ENCODE measurements at regions not wholly inside any gene's neighbourhood (a gene's known extent, or its start where the extent isn't known, plus 50 kb on each side); places are given as distances from the start of the nearest gene placed in this dataset.
A peak's percentile ranks its signal among the peaks of the same experiment; 100 is the strongest.
"Not testable (repeated sequence)": the region's sequence is repeated elsewhere in the genome, so short reads cannot be mapped to it uniquely, and the experiment has no call there.

GRCh38 chr14:44385296-44385695, 121.8 kb downstream of the FSCB start:
- DNase-seq = not testable (repeated sequence)

- not testable (repeated sequence) for DNase-seq
Observed at GRCh38 chr14:44384601-44385293, 122.3 kb downstream of the FSCB start.

- DNase-seq = no peak
Observed at GRCh38 chr14:44384093-44384492, 123.0 kb downstream of the FSCB start.

- DNase-seq = no peak
Observed at GRCh38 chr14:44383636-44384035, 123.4 kb downstream of the FSCB start.

- no peak for DNase-seq
Observed at GRCh38 chr14:44379292-44379977, 127.6 kb downstream of the FSCB start.

- no peak for DNase-seq
Observed at GRCh38 chr14:44374906-44375305, 132.2 kb downstream of the FSCB start.

GRCh38 chr14:44372807-44373489, 134.1 kb downstream of the FSCB start:
- no peak for DNase-seq

GRCh38 chr14:44372231-44372630, 134.9 kb downstream of the FSCB start:
- no peak for DNase-seq

- DNase-seq = no peak
Observed at GRCh38 chr14:44370727-44371126, 136.4 kb downstream of the FSCB start.

GRCh38 chr14:44369401-44370123, 137.5 kb downstream of the FSCB start:
- DNase-seq = no peak

GRCh38 chr14:44361083-44361482, 146.0 kb downstream of the FSCB start:
- DNase-seq = no peak

GRCh38 chr14:44353805-44354204, 153.3 kb downstream of the FSCB start:
- DNase-seq = no peak

- DNase-seq = no peak
Observed at GRCh38 chr14:44352201-44352600, 154.9 kb downstream of the FSCB start.

- DNase-seq = no peak
Observed at GRCh38 chr14:44347316-44347715, 159.8 kb downstream of the FSCB start.

- DNase-seq = no peak
Observed at GRCh38 chr14:44341116-44341515, 166.0 kb downstream of the FSCB start.

- DNase-seq = no peak
Observed at GRCh38 chr14:44339862-44340261, 167.2 kb downstream of the FSCB start.

- no peak for DNase-seq
Observed at GRCh38 chr14:44339231-44339630, 167.9 kb downstream of the FSCB start.

- DNase-seq = no peak
Observed at GRCh38 chr14:44317441-44317746, 189.7 kb downstream of the FSCB start.

GRCh38 chr14:44316647-44317440, 190.2 kb downstream of the FSCB start:
- DNase-seq = peak; percentile 6 to 16

GRCh38 chr14:44309331-44309730, 197.8 kb downstream of the FSCB start:
- no peak for DNase-seq

GRCh38 chr14:44300916-44301315, 206.2 kb downstream of the FSCB start:
- no peak for DNase-seq

- DNase-seq = no peak
Observed at GRCh38 chr14:44297437-44297836, 209.6 kb downstream of the FSCB start.

Data from stimulated activated CD4-positive, alpha-beta T cell treated with anti-CD3 and anti-CD28 coated beads, Interleukin-2, amount 100 ng/mL, for 24 hours (primary cell).